ENCODE measurements at regions not wholly inside any gene's neighbourhood (a gene's known extent, or its start where the extent isn't known, plus 50 kb on each side); places are given as distances from the start of the nearest gene placed in this dataset.

DNA sequence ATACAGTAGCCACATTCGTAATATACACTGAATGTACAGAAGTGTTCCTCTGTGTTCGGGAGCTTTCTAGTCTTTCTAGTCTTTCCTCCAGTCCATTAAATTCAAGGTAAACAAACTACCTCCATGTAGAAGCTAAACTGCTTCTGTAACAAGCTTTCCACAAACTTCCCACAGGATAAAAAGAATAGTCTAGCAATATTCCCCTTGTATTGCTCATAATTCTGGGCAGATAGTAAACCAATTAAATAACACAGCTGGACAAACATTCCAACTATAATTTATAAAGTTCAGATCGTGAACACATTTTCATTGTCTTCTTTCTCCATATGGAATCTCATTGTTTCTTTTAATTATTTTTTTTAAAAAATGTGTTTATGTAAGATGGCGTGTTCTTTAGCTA lies 307.2 kb downstream of the AEBP2 start:
- TF ChIP-seq POLR2A (IDR thresholded peaks at IDR 0.05; ENCODE audit: low read depth, low read length), result no peak
- no peak for TF ChIP-seq POLR2AphosphoS5 (IDR thresholded peaks at IDR 0.05; ENCODE audit: low read depth, low read length)

Data from GM12891 (cell line).